Caco-2 (cell line): ENCODE measurements at regions not wholly inside any gene's neighbourhood (a gene's known extent, or its start where the extent isn't known, plus 50 kb on each side); places are given as distances from the start of the nearest gene placed in this dataset.

Source experiments
- BruUV-seq: library from RNA; stranded (reverse); fragments of 400-500 nt; replicated peaks from 2 replicates; lab custom pipeline; 2021; lab: Mats Ljungman, UMichigan
- CTCF ChIA-PET: fragments of 300-600 bp; sonication (Branson Sonifier 250); formaldehyde crosslinking; loops from one replicate; lab custom pipeline; 2022; ENCODE audit warnings: antibody characterized with exemption; lab: Charles Lee
- POLR2A ChIA-PET: fragments of 300-600 bp; sonication (Branson Sonifier 250); formaldehyde crosslinking; loops from one replicate; lab custom pipeline; 2022; ENCODE audit warnings: antibody characterized with exemption; lab: Charles Lee
- DNase-seq, 2 experiments: peaks; one replicate each; pipeline versions ENCODE4 v3.0.0 to v3.0.0-alpha.2; 2020 to 2022
- H3K27me3 ChIP-seq: replicated peaks from 2 replicates; pipeline ENCODE4 v1.6.0; 2011; ENCODE audit warnings: low read length; ENCODE audit not compliant: control insufficient read depth, insufficient read depth
- H3K36me3 ChIP-seq: 2 replicates; pipeline ENCODE4 v1.5.1; 2011; ENCODE audit warnings: low read length; ENCODE audit not compliant: control insufficient read depth, insufficient read depth
- H3K4me1 ChIP-seq: fragments of 250-450 bp; sonication (Bioruptor Pico); 2 replicates; pipeline ENCODE4 v1.5.1; 2020; ENCODE audit warnings: mild to moderate bottlenecking
- H3K4me3 ChIP-seq: 2 replicates; pipeline ENCODE4 v1.5.1; 2011; ENCODE audit warnings: low read depth, mild to moderate bottlenecking, control low read depth, low read length
- H3K9me3 ChIP-seq: fragments of 250-450 bp; sonication (Bioruptor Pico); 2 replicates; pipeline ENCODE4 v1.5.1; 2020; ENCODE audit warnings: mild to moderate bottlenecking, moderate library complexity
- H3K27ac Mint-ChIP-seq: one replicate; pipeline ENCODE4 v1.8.0; 2022; ENCODE audit warnings: mixed read lengths; ENCODE audit not compliant: unreplicated experiment
- H3K27me3 Mint-ChIP-seq: one replicate; pipeline ENCODE4 v1.8.0; 2022; ENCODE audit warnings: mixed read lengths; ENCODE audit not compliant: insufficient read depth, unreplicated experiment
- H3K36me3 Mint-ChIP-seq: one replicate; pipeline ENCODE4 v1.8.0; 2022; ENCODE audit warnings: mild to moderate bottlenecking, mixed read lengths; ENCODE audit not compliant: insufficient read depth, unreplicated experiment
- H3K4me1 Mint-ChIP-seq: one replicate; pipeline ENCODE4 v1.8.0; 2022; ENCODE audit warnings: low read depth, mixed read lengths; ENCODE audit not compliant: unreplicated experiment
- H3K4me3 Mint-ChIP-seq: one replicate; pipeline ENCODE4 v1.8.0; 2022; ENCODE audit warnings: mild to moderate bottlenecking, moderate library complexity, mixed read lengths; ENCODE audit not compliant: unreplicated experiment
- H3K9me3 Mint-ChIP-seq: one replicate; pipeline ENCODE4 v1.8.0; 2022; ENCODE audit warnings: mixed read lengths; ENCODE audit not compliant: unreplicated experiment
- CTCF ChIP-seq, 2 experiments: fragments of 200-600 bp in 1 of 2; IDR thresholded peaks; 1 replicate in 1 of 2; 2 replicates in 1 of 2; pipeline versions ENCODE4 v1.5.1 to v1.8.0; 2011 to 2022; ENCODE audit warnings: antibody characterized with exemption in 1 of 2, control low read depth in 1 of 2, inconsistent platforms in 1 of 2, low read depth in 1 of 2, low read length in 1 of 2, mild to moderate bottlenecking in 1 of 2, moderate library complexity in 1 of 2; ENCODE audit not compliant: insufficient read depth in 1 of 2, severe bottlenecking in 1 of 2, unreplicated experiment in 1 of 2
- intact Hi-C: fragments of 100-400 bp; cut with micrococcal nuclease; formaldehyde crosslinking; loops from one replicate; pipeline ENCODE4 v1.10.0; 2022; ENCODE audit not compliant: unreplicated experiment

DNA sequence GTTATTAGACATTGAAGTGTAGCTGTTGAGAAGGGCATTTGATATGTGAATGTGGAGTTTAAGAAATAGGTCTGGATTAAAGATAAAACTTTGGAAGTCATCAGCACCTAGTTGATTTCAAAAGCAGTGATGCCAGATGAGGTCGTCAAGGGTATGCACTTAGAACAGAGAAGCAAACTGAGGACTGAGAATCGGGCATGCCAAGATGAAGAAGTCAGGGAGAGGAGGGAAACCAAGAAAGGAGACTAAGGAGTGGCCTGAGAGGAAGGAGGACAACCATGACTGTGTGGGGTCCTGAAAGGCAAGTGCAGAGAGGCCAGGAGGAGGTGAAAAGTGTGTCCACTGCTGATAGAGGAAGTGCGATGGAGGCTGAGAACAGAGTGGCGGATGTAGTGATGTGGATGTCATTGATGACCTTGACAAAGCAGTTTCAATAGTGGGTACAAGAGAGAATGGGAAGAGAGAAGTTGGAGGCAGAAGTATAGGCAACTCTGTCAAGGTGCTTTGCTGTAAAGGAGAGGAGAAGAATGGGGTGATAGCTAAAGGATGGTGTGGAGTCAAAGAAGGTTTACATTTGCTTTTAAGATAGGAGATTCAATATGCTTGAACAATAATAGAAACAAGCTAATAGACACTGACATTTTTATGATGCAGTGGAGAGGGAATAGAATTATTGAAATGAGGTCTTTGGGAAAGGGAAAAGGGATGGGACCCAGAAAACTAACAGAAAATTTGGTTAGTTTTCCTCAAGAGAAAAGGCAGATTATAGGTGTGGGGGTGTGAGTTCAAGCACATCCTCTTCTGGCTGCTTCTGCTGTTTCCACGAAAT, 139.7 kb upstream of the TMEM170B start:
- BruUV-seq, result no TSS peak
- Mint-ChIP-seq H3K9me3 (peaks cover 24% of the 10 kb centered on the region), H3K27me3 (no peaks in the 10 kb centered on the region), H3K4me3 (peak overlapping the region; percentile 12), H3K4me1 (peaks cover 44% of the 10 kb centered on the region), H3K27ac (peak overlapping the region; percentile 70), H3K36me3 (peaks cover 10% of the 10 kb centered on the region)
- ChIA-PET CTCF (interaction anchor here (1.0 kb wide), 1 partner anchor 17 kb away, joined by 4 read pairs; no protein-coding TSS in a partner anchor), POLR2A (no interaction called here)
- H3K36me3 ChIP-seq, result no peaks in the 10 kb centered on the region; the same call in 1 of the 2 replicates
- H3K4me3 ChIP-seq, result no peak overlapping the region
- no peak for TF ChIP-seq CTCF (IDR thresholded peaks at IDR 0.05; ENCODE audit: insufficient read depth in 1 of 2, low read depth in 1 of 2, low read length in 1 of 2, severe bottlenecking in 1 of 2, unreplicated experiment in 1 of 2)
- no peaks in the 10 kb centered on the region for H3K9me3 ChIP-seq
- H3K4me1 ChIP-seq, result peaks cover 38% of the 10 kb centered on the region
- no peak for DNase-seq
- intact Hi-C loops, result no loop called here
- no peaks in the 10 kb centered on the region for H3K27me3 ChIP-seq

GRCh38 chr6:11396860-11397259, 140.7 kb upstream of the TMEM170B start:
- no peak overlapping the region for H3K4me3 Mint-ChIP-seq
- H3K9me3 Mint-ChIP-seq, result peaks cover 34% of the 10 kb centered on the region
- TF ChIP-seq CTCF (IDR thresholded peaks at IDR 0.05; ENCODE audit: insufficient read depth in 1 of 2, low read depth in 1 of 2, low read length in 1 of 2, severe bottlenecking in 1 of 2, unreplicated experiment in 1 of 2), result no peak
- BruUV-seq, result no TSS peak
- Histone ChIP-seq H3K9me3 (peaks cover 3% of the 10 kb centered on the region), H3K4me1 (peaks cover 48% of the 10 kb centered on the region), H3K27me3 (no peaks in the 10 kb centered on the region), H3K36me3 (no peaks in the 10 kb centered on the region; the same call in 1 of the 2 replicates), H3K4me3 (no peak overlapping the region)
- H3K27ac Mint-ChIP-seq, result peak overlapping the region; percentile 70
- ChIA-PET CTCF (no interaction called here), POLR2A (no interaction called here)
- no peak for DNase-seq
- H3K36me3 Mint-ChIP-seq, result peaks cover 14% of the 10 kb centered on the region
- H3K4me1 Mint-ChIP-seq, result peaks cover 51% of the 10 kb centered on the region
- intact Hi-C loops, result no loop called here
- H3K27me3 Mint-ChIP-seq, result no peaks in the 10 kb centered on the region

DNA sequence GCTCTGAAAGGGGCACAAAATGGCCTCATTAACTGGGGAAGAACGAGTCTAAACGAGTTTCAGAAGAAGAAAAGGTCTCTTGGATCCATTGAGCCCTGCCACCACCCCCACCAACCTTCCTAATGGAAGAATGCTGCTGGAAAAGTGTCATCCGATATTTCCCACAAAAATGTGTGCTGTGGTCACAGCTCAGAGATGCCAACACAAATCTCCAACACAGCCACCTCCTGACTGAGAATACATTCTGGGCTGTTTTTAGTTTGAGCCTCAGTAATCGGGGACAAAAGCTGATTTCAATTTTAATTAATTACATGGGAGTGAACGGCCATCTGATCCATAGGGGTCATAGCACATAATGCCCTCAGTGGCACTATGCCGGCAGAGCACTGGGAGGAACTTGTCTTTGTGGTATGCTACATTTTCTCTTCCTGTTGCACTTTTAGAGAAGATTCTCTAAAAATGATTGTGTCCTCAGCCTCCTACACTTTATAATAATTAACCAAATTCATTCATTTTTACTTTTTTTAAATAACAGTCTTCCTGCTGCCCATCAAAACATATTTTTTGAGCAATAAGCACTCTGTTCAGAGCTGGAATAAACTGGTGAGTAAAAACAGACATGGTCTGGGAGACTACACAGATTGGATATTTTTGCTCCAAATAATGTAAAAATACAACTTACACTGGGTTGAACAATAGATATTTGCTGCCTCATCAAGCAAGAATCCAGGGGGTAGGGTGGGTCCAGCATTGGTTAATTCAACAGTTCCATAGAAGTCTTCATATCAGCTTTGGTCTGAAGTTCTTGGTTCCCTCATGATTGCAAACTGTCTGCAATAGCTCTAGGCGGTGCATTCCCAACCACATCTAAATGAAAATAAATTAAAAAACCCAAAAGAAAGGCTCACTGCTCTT, 143.6 kb upstream of the TMEM170B start:
- no TSS peak for BruUV-seq
- peak overlapping the region; percentile 33 for H3K27ac Mint-ChIP-seq
- H3K4me3 Mint-ChIP-seq, result no peak overlapping the region
- intact Hi-C loops, result loop anchor here (5.0 kb wide), 1 partner anchor 103 kb away; no protein-coding TSS in a partner anchor
- no peak for TF ChIP-seq CTCF (IDR thresholded peaks at IDR 0.05; ENCODE audit: insufficient read depth in 1 of 2, low read depth in 1 of 2, low read length in 1 of 2, severe bottlenecking in 1 of 2, unreplicated experiment in 1 of 2)
- DNase-seq, result no peak
- Histone ChIP-seq H3K27me3 (no peaks in the 10 kb centered on the region), H3K36me3 (no peaks in the 10 kb centered on the region; the same call in 1 of the 2 replicates), H3K4me3 (no peak overlapping the region), H3K9me3 (peaks cover 10% of the 10 kb centered on the region), H3K4me1 (peaks cover 61% of the 10 kb centered on the region)
- CTCF ChIA-PET, result no interaction called here
- peaks cover 34% of the 10 kb centered on the region for H3K9me3 Mint-ChIP-seq
- H3K36me3 Mint-ChIP-seq, result peaks cover 9% of the 10 kb centered on the region
- H3K4me1 Mint-ChIP-seq, result peaks cover 47% of the 10 kb centered on the region
- no peaks in the 10 kb centered on the region for H3K27me3 Mint-ChIP-seq
- POLR2A ChIA-PET, result no interaction called here
